Endodermal cell (in vitro differentiated cells): ENCODE measurements at regions not wholly inside any gene's neighbourhood (a gene's known extent, or its start where the extent isn't known, plus 50 kb on each side); places are given as distances from the start of the nearest gene placed in this dataset.

Experiments used
- DNase-seq: peaks from one replicate; pipeline ENCODE4 v3.0.0-alpha.2; 2017
- H3K27ac ChIP-seq: 2 replicates; pipeline ENCODE4 v1.5.1; 2013; ENCODE audit warnings: mild to moderate bottlenecking, low read depth, low read length, moderate library complexity
- H3K27me3 ChIP-seq: 2 replicates; pipeline ENCODE4 v1.6.1; 2013; ENCODE audit warnings: mild to moderate bottlenecking, low read length, moderate library complexity; ENCODE audit not compliant: insufficient read depth, control insufficient read depth, poor library complexity, severe bottlenecking
- H3K36me3 ChIP-seq: 2 replicates; pipeline ENCODE4 v1.7.0; 2013; ENCODE audit warnings: mild to moderate bottlenecking, low read length, moderate library complexity; ENCODE audit not compliant: control insufficient read depth, insufficient read depth
- H3K4me1 ChIP-seq: one replicate; pipeline ENCODE4 v1.7.0; 2013; ENCODE audit warnings: low read length; ENCODE audit not compliant: control insufficient read depth, insufficient read depth
- H3K4me3 ChIP-seq: 2 replicates; pipeline ENCODE4 v1.5.1; 2013; ENCODE audit warnings: mild to moderate bottlenecking, low read length, moderate library complexity
- H3K9ac ChIP-seq: 2 replicates; pipeline ENCODE4 v1.6.1; 2013; ENCODE audit warnings: mild to moderate bottlenecking, low read length, moderate library complexity; ENCODE audit not compliant: poor library complexity, severe bottlenecking; ENCODE audit errors: extremely low read depth
- H3K9me3 ChIP-seq: 2 replicates; pipeline ENCODE4 v1.6.1; 2013; ENCODE audit warnings: mild to moderate bottlenecking, low read length, moderate library complexity; ENCODE audit not compliant: control insufficient read depth
- H3K27ac Mint-ChIP-seq: 2 replicates; pipeline ENCODE4 v1.8.0; 2020; ENCODE audit warnings: mixed read lengths
- H3K27me3 Mint-ChIP-seq: 2 replicates; pipeline ENCODE4 v1.8.0; 2021; ENCODE audit warnings: mild to moderate bottlenecking, mixed read lengths; ENCODE audit not compliant: insufficient read depth
- H3K36me3 Mint-ChIP-seq: 2 replicates; pipeline ENCODE4 v1.8.0; 2020; ENCODE audit warnings: low read depth, mixed read lengths
- H3K4me1 Mint-ChIP-seq: 2 replicates; pipeline ENCODE4 v1.8.0; 2020; ENCODE audit warnings: mixed read lengths
- H3K4me3 Mint-ChIP-seq: 2 replicates; pipeline ENCODE4 v1.8.0; 2020; ENCODE audit warnings: mild to moderate bottlenecking, moderate library complexity, mixed read lengths
- H3K9me3 Mint-ChIP-seq: 2 replicates; pipeline ENCODE4 v1.8.0; 2020; ENCODE audit warnings: mild to moderate bottlenecking, mixed read lengths
- CTCF ChIP-seq: fragments of 200-600 bp; sonication (generic); conservative IDR thresholded peaks from 2 replicates; pipeline ENCODE4 v1.5.0; 2021; ENCODE audit warnings: antibody characterized with exemption, mild to moderate bottlenecking
- WGBS, 2 experiments: methylation state at CpG; one replicate each; pipeline versions ENCODE4 v1.1.5 to v1.1.7; 2013; ENCODE audit warnings: missing lambda C conversion rate in 2 of 2, mixed read lengths in 1 of 2; ENCODE audit not compliant: insufficient coverage in 1 of 2, insufficient read length in 1 of 2; 5-methylcytosine and 5-hydroxymethylcytosine counted together

- Histone ChIP-seq H3K27me3 (no peaks in the 10 kb centered on the region), H3K36me3 (no peaks in the 10 kb centered on the region), H3K9ac (no peak overlapping the region), H3K4me3 (no peak overlapping the region), H3K4me1 (no peaks in the 10 kb centered on the region), H3K27ac (no peak overlapping the region), H3K9me3 (no peaks in the 10 kb centered on the region)
- Mint-ChIP-seq H3K27ac (no peak overlapping the region), H3K4me1 (no peaks in the 10 kb centered on the region), H3K36me3 (no peaks in the 10 kb centered on the region), H3K27me3 (no peaks in the 10 kb centered on the region), H3K4me3 (no peak overlapping the region), H3K9me3 (no peaks in the 10 kb centered on the region)
- no peak for TF ChIP-seq CTCF
- WGBS, 2 experiments: 88% methylated on average over 5 to 6 of the region's 6 CpGs
- no peak for DNase-seq
Measured at GRCh38 chr18:45554389-45554737, 60.9 kb upstream of the SLC14A2 start.

GRCh38 chr18:45556222-45556621 is 59.1 kb upstream of the SLC14A2 start:
- Histone ChIP-seq H3K4me3 (no peak overlapping the region), H3K27me3 (no peaks in the 10 kb centered on the region), H3K27ac (no peak overlapping the region), H3K9ac (no peak overlapping the region), H3K4me1 (peaks cover 3% of the 10 kb centered on the region), H3K9me3 (no peaks in the 10 kb centered on the region), H3K36me3 (no peaks in the 10 kb centered on the region)
- Mint-ChIP-seq H3K36me3 (no peaks in the 10 kb centered on the region), H3K4me1 (peaks cover 9% of the 10 kb centered on the region), H3K9me3 (no peaks in the 10 kb centered on the region), H3K27ac (no peak overlapping the region), H3K4me3 (no peak overlapping the region), H3K27me3 (no peaks in the 10 kb centered on the region)
- TF ChIP-seq CTCF: no peak
- no peak for DNase-seq
- WGBS, 2 experiments: 95 to 100% methylated on average over 1 to 2 of the region's 2 CpGs

GRCh38 chr18:45557287-45557686 is 58.0 kb upstream of the SLC14A2 start:
- Histone ChIP-seq H3K4me1 (peaks cover 3% of the 10 kb centered on the region), H3K9me3 (no peaks in the 10 kb centered on the region), H3K4me3 (no peak overlapping the region), H3K27me3 (no peaks in the 10 kb centered on the region), H3K36me3 (no peaks in the 10 kb centered on the region), H3K9ac (no peak overlapping the region), H3K27ac (no peak overlapping the region)
- H3K4me1 Mint-ChIP-seq: peaks cover 9% of the 10 kb centered on the region
- H3K36me3 Mint-ChIP-seq: no peaks in the 10 kb centered on the region
- WGBS, 2 experiments: 92 to 100% methylated on average over 2 to 4 of the region's 4 CpGs
- DNase-seq: no peak
- H3K9me3 Mint-ChIP-seq: peaks cover 3% of the 10 kb centered on the region
- no peak overlapping the region for H3K27ac Mint-ChIP-seq
- no peak for TF ChIP-seq CTCF
- H3K27me3 Mint-ChIP-seq: no peaks in the 10 kb centered on the region
- H3K4me3 Mint-ChIP-seq: no peak overlapping the region
